HG02884 (cell line): ENCODE measurements at regions not wholly inside any gene's neighbourhood (a gene's known extent, or its start where the extent isn't known, plus 50 kb on each side); places are given as distances from the start of the nearest gene placed in this dataset.
"Not testable (repeated sequence)": the region's sequence is repeated elsewhere in the genome, so short reads cannot be mapped to it uniquely, and the experiment has no call there.

Experiments
- ATAC-seq: cut with Tn5 transposase; IDR thresholded peaks from one replicate; pipeline ENCODE4 v1.9.1; 2021; ENCODE audit warnings: mild to moderate bottlenecking, moderate library complexity; ENCODE audit not compliant: unreplicated experiment

DNA sequence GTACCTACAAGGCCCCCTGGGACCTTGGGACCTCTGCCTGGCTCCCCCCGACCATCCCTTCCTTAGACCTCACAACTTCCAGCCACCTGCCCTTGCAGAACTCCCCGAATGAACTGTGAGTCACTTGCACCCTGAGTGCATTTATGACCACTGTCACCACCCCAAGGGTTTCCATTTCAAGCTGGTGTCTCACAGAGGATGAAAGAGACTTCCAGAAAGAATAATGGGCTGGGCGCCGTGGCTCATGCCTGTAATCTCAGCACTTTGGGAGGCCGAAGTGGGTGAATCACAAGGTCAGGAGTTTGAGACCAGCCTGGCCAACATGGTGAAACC lies 124.5 kb upstream of the CIBAR2 start:
- ATAC-seq, result no peak

DNA sequence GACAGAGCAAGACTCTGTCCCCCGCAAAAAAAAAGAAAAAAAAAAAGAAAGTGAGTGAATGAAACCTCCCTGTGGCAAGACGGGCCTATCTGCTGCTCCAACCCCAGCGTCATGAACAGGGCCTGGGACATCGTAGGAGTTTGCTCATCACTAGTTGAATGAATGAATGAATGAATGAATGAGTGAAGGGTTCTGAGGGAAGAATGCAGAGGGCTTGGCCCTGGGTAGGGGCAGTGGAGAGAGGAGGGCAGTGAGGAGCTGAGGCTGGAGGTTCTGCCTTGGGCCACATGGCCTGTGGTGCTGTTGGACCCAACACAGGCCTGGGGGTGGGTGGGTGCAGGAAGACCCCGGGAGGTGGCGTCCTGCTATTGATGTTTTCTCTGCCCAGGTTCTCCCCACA lies 125.5 kb upstream of the CIBAR2 start:
- no peak for ATAC-seq

DNA sequence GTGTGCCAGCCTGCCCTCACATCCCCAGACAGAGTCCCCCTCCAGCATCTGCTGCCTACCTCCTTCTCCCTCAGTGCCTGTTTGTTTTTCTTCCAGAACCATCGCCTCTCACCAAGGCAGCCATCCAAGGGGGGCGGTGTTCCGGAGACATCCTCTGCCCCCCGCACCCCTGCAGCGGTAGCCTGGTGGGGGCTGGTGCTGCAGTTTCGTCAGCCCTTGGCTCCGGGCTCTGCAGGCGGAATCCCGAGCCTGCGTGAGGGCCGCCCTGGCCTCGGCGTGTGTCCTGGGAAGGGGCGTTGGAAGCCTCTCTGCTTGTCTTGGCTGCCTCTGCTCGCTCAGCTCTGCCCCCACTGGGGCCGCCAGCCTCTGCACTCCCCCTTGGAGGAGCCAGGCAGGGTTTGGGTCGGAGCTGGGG lies 126.0 kb upstream of the CIBAR2 start:
- no peak for ATAC-seq

DNA sequence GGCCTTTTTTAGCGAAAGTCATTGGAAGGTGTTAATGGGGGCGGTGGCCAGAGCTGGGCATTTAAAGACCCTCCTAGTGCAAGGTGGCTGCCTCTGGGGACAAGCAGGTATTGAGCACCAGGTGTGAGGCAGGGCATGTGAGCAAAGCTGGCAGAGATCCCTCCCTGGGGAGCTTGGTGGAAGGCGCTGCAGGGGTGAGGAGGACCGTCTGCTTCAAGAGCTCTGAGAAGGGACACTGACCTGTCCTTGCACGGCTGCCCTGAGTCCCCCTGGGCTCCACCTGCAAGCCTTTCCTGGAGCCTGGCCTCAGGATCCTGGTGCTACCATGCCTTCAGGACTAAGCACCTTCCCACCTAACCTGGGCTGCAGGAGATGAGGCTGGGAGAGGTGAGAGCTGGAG lies 127.0 kb upstream of the CIBAR2 start:
- ATAC-seq, result no peak

DNA sequence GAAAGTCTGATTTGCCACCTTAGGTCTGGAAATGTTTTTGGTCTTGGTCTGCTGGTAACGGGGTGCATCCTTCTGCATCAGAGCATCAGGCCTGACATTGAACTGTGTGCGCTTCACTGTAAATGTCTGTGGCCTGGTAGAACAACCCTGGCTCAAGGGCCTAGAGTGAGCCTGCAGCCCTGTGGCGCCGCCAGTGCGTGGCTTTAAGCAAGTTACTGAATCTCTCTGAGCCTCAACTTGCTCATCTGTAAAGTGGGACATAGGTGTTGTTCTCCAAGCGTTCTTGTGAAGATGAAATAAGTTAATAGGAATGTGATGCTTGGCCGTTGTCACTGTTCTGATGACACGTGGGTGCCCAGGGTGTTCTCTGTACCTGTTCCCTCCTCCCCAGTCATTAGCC lies 127.6 kb upstream of the CIBAR2 start:
- no peak for ATAC-seq

DNA sequence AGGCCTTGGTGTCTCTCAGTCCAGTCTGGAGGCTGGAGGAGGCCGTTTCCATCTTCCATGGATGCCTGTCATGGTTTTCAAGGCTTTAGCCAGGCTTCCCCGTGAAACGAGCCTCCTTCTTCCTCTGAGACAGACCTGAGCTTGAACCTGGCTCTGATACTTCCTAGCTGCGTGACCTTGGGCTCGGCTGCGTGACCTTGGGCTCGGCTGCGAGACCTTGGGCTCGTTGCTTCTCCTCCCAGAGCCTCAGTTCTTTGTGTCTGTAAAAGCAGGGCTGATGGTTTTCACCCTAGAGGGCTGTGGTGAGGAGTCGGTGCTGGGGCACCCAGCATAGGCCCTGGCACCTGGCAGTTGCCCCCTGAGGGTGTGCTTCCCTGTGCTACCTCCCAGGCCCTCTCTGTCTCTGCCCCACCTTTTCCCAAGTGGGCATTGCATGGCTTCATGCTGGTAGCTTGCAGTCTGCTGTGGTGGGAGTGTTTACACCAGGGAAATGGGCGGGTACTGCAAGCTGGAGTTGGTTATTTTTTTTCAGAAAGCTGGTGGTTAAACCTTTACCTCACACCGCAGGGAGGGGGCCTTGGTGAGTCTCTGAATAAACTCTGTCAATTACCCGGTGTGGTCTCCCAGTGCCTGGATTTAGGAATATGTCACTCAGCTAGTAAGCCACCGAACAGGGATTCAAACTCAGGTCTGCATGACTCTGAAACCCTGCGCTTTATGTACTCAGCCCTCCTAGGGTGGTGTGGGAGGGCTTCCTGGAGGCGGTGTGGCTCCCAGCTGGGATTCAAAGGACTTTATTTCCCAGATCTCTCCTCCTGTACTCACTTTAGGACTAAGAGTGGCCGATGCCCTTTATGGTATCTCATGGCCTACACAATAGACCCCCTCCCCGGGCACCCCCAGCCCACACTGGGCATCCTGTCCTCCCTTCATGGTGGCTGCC lies 129.0 kb upstream of the CIBAR2 start:
- ATAC-seq, result no peak

DNA sequence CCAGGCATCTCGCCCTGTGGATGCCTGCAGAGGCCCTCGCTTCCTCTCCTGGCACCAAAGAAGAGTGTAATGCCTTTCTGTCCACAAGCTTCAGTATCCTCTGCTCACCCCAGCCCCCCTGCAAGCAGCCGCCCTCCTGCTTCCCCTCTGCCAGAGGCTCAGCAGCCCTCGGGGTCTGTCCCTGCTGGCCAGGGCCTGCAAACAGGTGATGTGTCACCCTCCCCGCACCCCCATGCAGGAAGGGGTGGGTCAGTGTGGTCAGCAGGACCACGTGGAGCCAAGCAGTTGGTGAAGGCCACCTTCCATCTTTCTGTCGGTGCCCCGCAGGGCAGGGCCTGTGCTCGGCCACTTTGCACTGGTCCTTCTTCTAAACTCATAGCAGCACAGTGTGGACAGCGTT lies 129.9 kb upstream of the CIBAR2 start:
- ATAC-seq, result no peak

DNA sequence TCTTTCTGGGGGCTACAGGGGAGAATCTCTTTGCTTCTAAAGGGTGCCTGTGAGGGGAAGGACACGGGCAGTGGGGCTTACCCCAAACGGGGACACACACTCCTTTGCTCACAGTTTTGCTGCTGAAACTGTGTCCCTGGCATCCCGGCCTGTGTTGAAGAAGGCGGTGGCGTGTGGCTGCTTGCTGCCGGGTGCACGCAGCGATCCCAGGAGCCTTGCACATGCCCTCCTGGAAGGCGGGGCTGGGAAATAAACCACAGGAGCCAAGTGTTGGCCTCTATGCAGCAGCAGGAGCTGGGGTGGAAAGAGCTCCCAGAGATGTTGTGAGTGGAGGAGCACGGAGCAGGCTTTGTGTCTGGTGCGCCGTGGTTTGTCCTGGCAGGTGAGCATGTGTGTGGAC lies 131.0 kb upstream of the CIBAR2 start:
- ATAC-seq, result no peak

DNA sequence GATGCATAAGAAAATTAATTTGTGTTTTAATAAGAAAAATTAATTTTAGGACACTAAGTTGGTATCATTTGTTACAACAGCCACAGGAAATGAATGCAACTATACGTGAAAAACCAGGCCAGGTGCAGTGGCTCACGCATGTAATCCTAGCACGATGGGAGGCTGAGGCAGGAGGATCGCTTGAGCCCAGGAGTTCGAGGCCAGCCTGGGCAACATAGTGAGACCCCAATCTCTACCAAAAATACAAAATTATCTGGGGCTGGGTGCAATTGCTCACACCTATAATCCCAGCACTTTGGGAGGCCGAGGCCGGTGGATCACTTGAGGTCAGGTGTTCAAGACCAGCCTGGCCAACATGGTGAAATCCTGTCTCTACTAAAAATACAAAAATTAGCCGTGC lies 132.2 kb upstream of the CIBAR2 start:
- ATAC-seq, result not testable (repeated sequence)

DNA sequence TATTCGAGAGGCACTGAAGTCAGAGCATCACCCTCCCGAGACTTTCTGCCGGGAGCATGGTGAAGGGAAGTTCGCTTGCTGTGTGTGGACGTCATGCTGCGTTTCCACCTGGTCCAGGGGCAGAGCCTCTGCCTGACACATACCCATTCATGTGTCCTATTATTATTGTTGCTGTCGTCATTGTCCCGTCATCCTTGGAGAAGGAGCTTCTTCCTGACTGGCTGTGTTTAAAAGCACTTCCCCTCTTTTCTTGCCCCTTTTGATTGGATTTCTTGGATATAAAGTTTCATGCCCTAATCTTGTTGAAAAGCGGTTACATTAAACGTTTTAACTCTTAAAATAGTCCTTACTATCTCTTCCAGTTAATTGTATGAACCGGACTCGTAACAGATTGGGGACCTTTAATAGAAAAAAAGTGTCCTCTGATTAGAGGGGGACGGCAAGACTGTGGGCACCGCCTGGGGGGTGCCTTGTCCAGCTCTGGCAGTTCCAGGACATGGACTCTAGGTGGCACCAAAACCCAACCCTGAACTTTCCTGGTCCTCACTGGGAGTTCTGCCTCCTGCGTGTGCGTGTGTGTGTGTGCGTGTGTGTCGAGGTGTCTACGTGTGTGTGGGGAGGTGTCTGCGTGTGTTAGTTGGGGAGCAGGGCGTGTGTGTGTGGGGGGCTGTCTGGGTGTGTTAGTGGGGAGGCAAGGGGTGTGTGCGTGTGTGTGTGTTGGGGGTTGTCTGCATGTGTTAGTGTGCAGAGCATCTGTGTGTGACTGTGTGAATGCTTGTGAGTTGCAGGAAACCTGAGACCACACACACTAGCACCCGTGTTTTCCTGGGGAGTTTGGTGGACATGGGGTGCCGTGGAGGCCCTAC lies 133.3 kb upstream of the CIBAR2 start:
- no peak for ATAC-seq

DNA sequence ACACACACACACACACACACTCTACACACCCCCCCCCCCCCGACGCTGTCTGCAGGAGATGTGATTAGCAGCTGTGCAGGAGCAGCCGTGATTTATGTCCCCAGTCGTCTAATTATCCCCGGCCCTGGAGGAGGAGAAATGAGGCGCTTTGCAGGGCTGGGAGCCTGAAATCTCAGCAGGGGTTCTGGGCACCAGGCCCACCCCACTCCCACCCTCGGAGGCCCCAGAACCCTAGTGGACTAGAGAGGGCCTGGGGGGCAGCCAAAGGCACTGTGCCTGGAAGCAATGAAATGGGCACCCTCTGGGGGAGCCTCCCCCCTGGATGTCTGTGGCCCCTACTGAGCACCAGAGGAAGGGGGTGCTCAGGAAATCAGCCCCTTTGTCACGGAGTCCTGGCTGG lies 134.2 kb upstream of the CIBAR2 start:
- ATAC-seq, result no peak

DNA sequence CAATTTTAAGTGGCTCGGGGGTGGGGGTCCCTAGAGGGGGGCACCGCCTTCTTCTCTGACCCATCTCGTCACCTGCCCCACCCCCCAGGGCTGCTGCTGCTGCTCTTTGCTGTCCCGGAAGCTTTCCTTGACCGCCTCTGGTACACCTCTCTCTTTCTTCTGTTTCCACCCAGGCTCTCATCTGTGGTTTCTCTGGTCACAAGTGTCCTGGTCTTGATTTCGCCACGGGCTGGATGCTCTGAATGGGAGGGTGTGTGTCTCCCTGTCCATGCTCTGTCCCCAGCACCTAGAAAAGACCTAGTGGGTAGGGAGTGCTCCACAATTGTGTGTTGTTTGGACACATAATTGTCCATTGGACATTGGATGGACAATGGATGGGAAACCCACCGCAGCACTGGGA lies 134.7 kb upstream of the CIBAR2 start:
- ATAC-seq, result no peak

DNA sequence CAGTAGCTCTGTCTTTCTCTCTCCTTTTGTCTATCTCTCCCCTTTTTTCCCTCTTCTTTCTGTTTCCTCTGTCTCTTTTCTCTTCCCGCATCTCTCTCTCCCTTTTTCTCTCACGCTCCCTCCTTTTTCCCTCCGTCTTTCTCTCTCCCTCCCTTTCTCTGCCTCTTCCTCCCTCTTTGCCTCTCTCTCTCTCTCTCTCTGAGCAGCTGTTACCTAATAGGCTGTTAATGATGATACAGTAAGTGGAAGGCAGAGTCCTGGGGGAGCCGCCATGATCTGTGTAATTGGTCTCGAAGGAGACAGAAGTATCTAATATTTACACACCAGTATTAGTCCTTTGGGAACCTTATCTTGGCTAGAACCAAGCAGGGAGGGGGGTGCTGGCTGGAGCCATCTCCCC lies 136.1 kb upstream of the CIBAR2 start:
- ATAC-seq, result no peak

DNA sequence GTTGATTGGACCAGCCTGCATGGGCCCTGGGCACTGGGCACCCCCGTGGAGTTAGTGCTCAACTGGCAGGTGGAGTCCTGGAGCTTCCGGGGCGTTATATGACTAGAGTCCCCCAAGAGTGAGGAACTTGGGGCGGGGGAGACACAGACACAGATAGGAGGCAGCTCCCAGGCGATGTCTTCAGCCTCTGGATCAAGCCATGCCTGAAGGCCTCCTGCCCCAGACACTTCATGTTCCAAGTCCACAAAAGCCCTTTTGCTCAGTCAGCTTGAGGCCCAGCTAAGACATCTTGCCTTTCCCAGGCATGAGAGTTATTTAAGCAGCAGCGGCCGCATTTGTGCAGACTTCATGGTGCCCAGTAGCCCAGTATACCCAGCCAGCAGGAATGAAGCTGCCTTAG lies 136.6 kb upstream of the CIBAR2 start:
- ATAC-seq, result no peak

DNA sequence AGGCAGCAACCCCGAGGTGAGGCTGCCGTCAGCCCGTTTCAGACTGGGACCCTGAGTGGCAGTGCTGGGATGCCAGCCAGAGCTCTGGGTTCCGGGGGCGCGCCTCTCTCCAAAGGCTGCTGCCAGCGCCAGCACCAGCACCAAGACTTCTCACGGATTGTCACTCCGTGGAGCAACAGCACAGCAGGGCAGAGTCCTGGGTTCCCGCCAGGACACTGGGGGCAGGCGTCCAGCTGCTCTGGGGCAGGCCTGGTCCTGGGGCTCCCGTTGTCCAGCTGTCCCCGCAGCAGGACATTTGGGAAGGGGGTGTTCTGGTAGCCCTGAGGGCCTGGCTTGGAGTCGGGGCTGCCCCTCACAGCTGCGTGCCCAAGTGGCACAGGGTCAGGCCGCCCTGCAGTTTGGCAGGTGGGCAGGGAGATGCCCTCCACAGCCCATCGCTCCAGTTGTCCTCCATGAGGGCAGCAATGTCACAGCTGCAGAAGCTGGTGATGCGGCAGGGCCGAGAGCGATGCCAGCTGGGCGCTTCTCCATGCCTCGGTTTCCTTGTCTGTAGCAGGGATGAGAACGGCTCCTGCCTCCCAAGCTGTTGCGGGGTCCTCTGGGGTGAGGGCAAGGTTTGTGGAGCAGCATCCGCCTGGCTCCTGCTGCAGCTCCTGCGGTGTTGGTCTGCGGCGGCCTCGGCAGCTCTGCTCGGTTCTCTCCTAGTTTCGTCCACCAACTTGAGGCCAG lies 137.3 kb upstream of the CIBAR2 start:
- no peak for ATAC-seq

DNA sequence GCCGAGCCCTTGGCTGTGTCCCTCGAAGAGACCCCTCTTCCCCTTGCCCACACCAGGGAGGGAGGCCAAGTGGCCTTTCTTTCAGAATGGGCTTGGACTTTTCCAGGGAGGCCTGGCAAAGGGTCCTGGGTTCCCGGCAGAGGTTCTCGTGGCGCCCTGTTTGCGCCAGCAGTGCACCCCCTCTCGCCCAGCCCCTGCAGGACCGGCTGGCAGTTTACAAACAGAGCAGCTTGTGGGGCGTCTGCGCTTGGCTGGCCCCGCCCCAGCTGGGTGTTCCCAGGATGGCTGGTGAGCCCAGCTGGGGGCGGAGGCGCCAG lies 137.8 kb upstream of the CIBAR2 start:
- no peak for ATAC-seq

DNA sequence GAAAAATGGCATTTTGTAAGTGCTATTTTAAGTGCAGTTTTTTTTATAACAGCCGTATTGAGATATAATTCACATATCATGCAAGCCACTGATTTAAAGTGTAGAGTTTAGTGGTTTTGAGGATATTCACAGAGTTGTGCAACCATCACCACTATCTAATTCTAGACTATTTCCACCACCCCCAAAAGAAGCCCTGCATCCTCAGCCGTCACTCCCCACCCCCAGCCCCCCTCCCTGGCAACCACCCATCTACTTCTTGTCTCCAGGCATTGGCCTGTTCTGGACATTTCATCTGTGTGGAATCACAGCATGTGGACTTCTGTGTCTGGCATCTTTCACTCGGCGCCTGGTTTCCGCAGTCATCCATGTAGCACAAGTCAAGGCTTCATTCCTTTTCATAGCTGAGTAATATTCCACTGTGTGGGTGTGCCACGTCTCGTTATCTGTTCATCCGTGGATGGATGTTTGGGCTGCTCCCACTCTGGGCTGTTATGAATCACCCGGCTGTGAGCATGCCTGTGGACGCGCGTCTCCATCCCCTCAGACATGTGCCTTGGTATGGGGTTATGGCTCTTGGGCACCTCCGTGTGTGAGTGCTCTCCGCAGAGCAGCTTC lies 138.4 kb upstream of the CIBAR2 start:
- no peak for ATAC-seq

DNA sequence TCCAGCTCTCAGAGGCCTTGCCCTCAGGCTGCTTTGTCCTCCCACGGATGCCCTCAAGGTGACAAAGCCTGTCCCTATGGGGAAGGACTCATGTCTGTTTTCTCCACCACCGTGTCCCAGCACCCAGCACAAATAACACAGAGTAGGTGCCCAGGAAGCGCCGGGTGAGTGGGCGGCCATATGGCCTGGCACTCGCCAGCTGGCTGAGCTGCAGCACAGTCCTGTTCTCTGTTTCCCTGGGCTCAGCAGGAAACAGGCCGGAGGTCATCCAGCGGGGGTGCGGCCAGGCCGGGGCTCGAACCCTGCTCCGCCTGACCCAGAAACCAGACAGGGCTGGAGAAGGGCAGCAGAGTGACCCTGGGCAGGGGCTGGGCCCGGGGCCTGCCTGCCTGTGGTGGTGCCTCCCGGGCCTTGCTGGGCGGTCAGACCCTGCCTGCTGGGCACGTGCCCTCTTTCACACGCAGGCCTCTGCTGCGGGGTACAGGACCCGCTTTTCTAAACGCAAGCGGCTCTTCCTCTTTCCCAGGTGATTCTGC lies 139.0 kb upstream of the CIBAR2 start:
- ATAC-seq, result no peak

DNA sequence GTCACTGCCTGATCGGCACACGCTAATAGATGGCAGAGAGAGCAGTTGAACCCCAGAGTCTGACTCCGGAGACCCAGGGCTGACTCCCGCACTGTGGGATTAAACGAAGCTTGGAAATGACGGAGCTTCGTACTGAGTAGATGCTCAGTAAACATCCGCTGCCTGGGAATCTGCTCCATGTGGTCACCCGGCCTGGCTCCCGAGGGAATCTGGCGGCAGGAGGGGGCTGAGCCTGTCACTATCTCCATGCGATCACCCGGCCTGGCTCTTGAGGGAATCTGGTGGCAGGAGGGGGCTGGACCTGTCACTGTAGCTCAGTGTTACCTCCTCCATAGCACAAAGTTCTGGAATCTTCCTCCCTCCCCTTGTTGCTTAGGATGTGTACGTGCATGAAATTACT lies 139.7 kb upstream of the CIBAR2 start:
- ATAC-seq, result no peak

DNA sequence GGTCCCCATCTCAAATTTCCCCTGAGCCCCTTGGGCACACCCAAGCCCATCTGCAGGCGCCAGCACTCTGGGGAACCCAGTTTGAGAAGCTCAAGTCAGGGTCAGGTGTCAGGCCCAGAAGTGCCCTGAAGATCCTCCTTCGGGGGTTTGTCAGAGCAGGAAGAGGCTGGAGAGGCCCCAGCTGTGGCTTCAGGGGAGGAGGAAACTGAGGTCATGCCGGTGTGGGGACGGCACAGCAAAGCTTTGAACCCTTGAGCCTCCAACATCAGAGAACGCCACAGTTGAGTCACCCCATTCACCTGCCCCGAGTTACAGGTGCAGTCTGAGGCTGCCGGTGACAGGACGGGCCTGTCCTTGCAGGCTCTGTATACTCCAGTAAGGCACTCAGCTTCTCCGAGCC lies 140.2 kb upstream of the CIBAR2 start:
- no peak for ATAC-seq
